Right atrium auricular region (tissue), 2 donors: ENCODE measurements at regions not wholly inside any gene's neighbourhood (a gene's known extent, or its start where the extent isn't known, plus 50 kb on each side); places are given as distances from the start of the nearest gene placed in this dataset.

Experiments
- DNase-seq: peaks from one replicate; pipeline ENCODE4 v3.0.0-alpha.2; 2019; ENCODE audit warnings: low spot score
- H3K27ac ChIP-seq, 2 donors: fragments of 200-600 bp; sonication (generic); 1 replicate in 1 of 2; 2 replicates in 1 of 2; pipeline ENCODE4 v1.5.1; 2016 to 2019
- H3K27me3 ChIP-seq, 2 donors: fragments of 200-600 bp; sonication (generic); one replicate each; pipeline versions ENCODE4 v1.5.1 to v1.6.0; 2017 to 2019
- H3K36me3 ChIP-seq: fragments of 200-600 bp; sonication (generic); one replicate; pipeline ENCODE4 v1.5.1; 2016
- H3K4me1 ChIP-seq, 2 donors: fragments of 200-600 bp; sonication (generic); one replicate each; pipeline versions ENCODE4 v1.5.1 to v1.6.0; 2017 to 2019
- H3K4me3 ChIP-seq, 2 donors: fragments of 200-600 bp; sonication (generic); 1 replicate in 1 of 2; 2 replicates in 1 of 2; pipeline ENCODE4 v1.5.1; 2017 to 2019; ENCODE audit warnings: mild to moderate bottlenecking in 1 of 2, moderate library complexity in 1 of 2
- H3K9me3 ChIP-seq, 2 donors: fragments of 200-600 bp; sonication (generic); one replicate each; pipeline ENCODE4 v1.5.1; 2019
- CTCF ChIP-seq, 2 donors: fragments of 200-600 bp; sonication (generic); IDR thresholded peaks; one replicate each; pipeline ENCODE4 v1.5.1; 2019; ENCODE audit warnings: antibody characterized with exemption in 2 of 2

- Histone ChIP-seq H3K4me3 (no peak overlapping the region), H3K4me1 (no peaks in the 10 kb centered on the region), H3K36me3 (no peaks in the 10 kb centered on the region), H3K27ac (no peak overlapping the region), H3K9me3 (no peaks in the 10 kb centered on the region), H3K27me3 (no peaks in the 10 kb centered on the region)
- no peak for DNase-seq
- no peak for TF ChIP-seq CTCF (IDR thresholded peaks at IDR 0.05)
These were observed 412.6 kb downstream of the RAPGEF2 start for GRCh38 chr4:159515314-159516025.

DNA sequence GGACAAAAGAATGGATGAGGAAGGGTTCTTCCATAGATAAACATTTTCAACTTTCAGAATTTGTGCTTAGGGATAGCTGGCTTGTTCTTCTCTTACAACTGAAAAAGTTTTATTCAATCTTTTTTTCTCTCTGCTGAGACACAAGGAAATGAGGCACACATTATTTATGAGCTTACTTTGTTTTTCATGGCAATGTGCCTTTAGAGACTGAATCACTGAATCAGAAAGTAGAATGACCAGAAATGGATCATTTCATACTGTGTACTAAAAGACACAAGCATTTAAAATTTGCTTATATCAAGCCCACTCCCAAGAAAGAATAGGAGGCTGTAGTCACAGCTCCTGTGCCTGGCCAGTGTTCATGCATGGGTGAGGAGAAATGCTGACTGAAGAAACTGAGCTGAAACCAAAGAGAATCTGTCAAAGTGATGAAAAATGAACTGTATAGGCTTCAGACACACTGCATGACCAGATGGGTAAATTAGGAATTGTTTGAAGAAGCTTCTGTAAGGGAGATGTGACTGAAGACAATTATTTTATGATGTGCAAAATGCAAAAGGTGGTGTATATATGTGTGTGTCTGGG is 413.8 kb downstream of the RAPGEF2 start:
- DNase-seq = no peak
- Histone ChIP-seq H3K27me3 (no peaks in the 10 kb centered on the region), H3K36me3 (no peaks in the 10 kb centered on the region), H3K4me3 (no peak overlapping the region), H3K4me1 (no peaks in the 10 kb centered on the region), H3K9me3 (no peaks in the 10 kb centered on the region), H3K27ac (no peak overlapping the region)
- TF ChIP-seq CTCF (IDR thresholded peaks at IDR 0.05) = no peak

DNA sequence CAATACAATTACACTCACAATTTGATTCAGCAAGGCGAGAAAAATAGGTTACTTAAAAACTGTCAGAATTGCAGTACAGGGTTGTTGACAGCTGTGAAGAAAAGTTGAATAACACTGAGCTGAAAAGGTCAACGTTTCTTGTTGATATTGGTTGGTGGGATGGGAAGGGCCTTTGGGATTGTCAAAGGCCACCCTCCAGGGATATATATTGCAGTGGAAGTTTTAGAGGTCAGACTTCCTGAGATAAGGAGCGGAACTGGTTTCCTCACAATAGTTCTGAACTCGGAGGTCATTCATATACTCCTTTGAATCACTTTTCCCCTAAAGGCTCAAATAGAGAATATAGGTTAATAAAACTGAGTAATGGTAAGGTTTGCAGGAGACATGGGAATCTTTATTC is 417.2 kb downstream of the RAPGEF2 start:
- Histone ChIP-seq H3K36me3 (no peaks in the 10 kb centered on the region), H3K4me3 (no peak overlapping the region), H3K27ac (no peak overlapping the region), H3K27me3 (no peaks in the 10 kb centered on the region), H3K9me3 (no peaks in the 10 kb centered on the region), H3K4me1 (no peaks in the 10 kb centered on the region)
- DNase-seq = no peak
- no peak for TF ChIP-seq CTCF (IDR thresholded peaks at IDR 0.05)

DNA sequence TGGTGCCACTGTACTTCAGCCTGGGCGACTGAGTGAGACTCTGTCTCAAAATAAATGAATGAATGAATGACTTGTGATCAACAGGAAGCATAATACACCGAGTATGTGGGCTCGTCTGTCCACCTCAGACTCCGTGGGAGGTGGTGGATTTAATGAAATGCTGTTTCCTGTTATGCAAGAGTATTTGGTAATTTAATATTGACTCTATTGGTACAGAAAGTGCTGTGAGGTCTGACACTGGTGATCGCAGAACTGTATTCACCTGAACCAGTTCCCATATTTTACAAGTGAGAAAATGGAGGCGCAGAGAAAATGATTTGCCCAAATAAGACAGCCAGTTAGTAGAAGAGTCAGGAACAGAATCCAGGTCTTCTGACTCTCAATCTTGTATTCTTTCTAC is 423.3 kb downstream of the RAPGEF2 start:
- H3K9me3 ChIP-seq = no peaks in the 10 kb centered on the region
- H3K27me3 ChIP-seq = no peaks in the 10 kb centered on the region

DNA sequence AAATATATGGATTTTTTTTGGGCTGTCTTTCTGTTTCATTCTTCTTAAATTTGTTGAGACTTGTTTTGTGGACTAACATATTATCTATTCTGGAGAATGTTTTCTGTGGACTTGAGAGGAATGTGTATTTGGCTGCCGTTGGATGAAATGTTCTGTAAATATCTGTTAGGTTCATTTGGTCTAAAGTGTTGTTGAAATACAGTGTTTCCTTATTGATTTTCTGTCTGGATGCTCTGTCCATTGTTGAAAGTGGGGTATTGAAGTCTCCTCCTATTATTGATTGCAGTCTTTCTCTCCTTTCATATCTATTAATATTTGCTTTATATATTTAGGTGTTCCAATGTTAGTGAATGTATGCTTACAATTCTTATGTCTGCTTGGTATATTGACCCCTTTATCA is 431.8 kb downstream of the RAPGEF2 start:
- H3K27ac ChIP-seq = no peak overlapping the region
- H3K9me3 ChIP-seq = peaks cover 3 to 31% of the 10 kb centered on the region in 2 donors
- no peaks in the 10 kb centered on the region for H3K36me3 ChIP-seq
- TF ChIP-seq CTCF (IDR thresholded peaks at IDR 0.05) = no peak
- no peaks in the 10 kb centered on the region for H3K27me3 ChIP-seq
- H3K4me1 ChIP-seq = no peaks in the 10 kb centered on the region
- no peak for DNase-seq
- no peak overlapping the region for H3K4me3 ChIP-seq

More for the DNA sequence above, 423.3 kb downstream of the RAPGEF2 start:
- no peak overlapping the region for H3K27ac ChIP-seq
- no peaks in the 10 kb centered on the region for H3K36me3 ChIP-seq
- no peak overlapping the region for H3K4me3 ChIP-seq
- TF ChIP-seq CTCF (IDR thresholded peaks at IDR 0.05) = no peak
- H3K4me1 ChIP-seq = no peaks in the 10 kb centered on the region
- DNase-seq = no peak

DNA sequence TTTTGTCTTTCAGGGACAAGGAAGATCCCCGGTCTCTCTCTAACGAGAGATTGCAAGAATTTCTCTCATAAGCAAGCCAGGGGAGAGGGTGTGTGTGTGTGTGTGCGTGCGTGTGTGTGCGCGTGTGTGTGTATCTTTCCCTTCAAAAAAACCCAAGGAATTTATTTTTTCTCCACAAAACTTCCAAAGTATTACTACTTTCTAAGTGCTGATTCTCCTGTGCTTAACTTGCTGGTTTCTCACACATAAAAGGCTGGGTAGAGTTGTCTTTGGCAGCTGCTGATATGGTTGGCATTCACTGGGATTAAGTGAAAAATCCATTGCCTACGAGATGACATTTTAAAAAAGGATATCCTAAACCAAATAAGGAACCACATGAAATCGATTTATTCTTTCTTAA is 435.7 kb downstream of the RAPGEF2 start:
- Histone ChIP-seq H3K36me3 (no peaks in the 10 kb centered on the region), H3K4me1 (no peaks in the 10 kb centered on the region), H3K27me3 (no peaks in the 10 kb centered on the region), H3K9me3 (peaks cover 3 to 31% of the 10 kb centered on the region in 2 donors), H3K27ac (no peak overlapping the region), H3K4me3 (no peak overlapping the region)
- no peak for DNase-seq
- no peak for TF ChIP-seq CTCF (IDR thresholded peaks at IDR 0.05)
